ENCODE measurements at regions not wholly inside any gene's neighbourhood (a gene's known extent, or its start where the extent isn't known, plus 50 kb on each side); places are given as distances from the start of the nearest gene placed in this dataset.

DNA sequence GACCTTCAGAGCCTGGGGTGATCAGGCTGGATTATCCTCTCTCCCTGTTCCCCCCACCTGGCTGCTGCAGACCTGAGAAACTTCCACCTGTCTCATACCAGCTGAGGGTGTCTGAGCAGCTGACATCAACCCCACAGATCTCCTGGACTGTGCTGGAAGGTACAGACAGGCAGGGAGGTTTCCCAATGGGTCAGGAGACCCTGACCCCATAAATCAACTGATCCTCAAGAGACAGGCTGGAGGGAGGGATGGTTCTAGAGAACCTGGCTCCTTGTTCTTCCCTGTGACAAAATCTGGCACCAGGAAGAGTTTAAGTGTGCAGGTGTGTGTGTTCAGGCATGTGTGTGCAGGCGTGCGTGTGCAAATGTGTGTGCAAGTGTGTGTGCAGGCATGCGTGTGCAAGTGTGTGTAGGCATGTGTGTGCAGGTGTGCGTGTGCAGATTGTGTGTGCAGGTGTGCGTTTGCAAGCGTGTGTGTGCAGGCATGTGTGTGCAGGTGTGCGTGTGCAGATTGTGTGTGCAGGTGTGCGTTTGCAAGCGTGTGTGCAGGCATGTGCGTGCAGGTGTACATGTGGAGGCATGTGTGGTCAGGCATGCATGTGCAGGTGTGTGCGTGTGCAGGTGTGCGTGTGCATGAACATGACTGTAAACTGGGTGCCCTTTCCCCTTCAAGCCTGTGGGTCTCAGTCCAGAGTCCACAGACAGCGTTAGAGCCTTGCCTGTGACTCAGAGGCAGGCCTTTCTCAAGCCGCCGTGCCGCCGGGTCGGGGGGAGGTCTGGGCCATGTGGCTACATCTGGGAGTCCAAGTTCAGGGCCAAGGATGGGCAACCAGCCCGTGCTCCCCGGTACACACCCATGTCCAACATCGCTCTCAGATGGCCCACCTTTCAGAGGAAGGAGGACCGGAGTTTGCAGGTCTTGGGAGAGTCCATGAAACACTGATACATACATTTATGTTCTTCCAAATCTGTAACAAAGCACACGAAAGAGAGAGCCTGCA lies 50.1 kb upstream of the ELN start:
- TF ChIP-seq, protein P1, sequence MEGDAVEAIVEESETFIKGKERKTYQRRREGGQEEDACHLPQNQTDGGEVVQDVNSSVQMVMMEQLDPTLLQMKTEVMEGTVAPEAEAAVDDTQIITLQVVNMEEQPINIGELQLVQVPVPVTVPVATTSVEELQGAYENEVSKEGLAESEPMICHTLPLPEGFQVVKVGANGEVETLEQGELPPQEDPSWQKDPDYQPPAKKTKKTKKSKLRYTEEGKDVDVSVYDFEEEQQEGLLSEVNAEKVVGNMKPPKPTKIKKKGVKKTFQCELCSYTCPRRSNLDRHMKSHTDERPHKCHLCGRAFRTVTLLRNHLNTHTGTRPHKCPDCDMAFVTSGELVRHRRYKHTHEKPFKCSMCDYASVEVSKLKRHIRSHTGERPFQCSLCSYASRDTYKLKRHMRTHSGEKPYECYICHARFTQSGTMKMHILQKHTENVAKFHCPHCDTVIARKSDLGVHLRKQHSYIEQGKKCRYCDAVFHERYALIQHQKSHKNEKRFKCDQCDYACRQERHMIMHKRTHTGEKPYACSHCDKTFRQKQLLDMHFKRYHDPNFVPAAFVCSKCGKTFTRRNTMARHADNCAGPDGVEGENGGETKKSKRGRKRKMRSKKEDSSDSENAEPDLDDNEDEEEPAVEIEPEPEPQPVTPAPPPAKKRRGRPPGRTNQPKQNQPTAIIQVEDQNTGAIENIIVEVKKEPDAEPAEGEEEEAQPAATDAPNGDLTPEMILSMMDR (IDR thresholded peaks at IDR 0.05), result no peak
- TF ChIP-seq EP300 (IDR thresholded peaks at IDR 0.05) (no peak), POLR2A (IDR thresholded peaks at IDR 0.05) (no peak)

Measured in tibial nerve (tissue), 4 donors.